WTC11 (cell line): ENCODE measurements at regions not wholly inside any gene's neighbourhood (a gene's known extent, or its start where the extent isn't known, plus 50 kb on each side); places are given as distances from the start of the nearest gene placed in this dataset.

ENCODE experiments used
- ATF2 ChIP-seq: sonication (generic); formaldehyde crosslinking; IDR thresholded peaks from 2 replicates; pipeline ENCODE4 v1.8.1; 2022; ENCODE audit warnings: low read depth, missing genetic modification reagents, borderline replicate concordance
- ATF6 ChIP-seq: sonication (generic); formaldehyde crosslinking; IDR thresholded peaks from 2 replicates; pipeline ENCODE4 v1.8.1; 2023; ENCODE audit warnings: mild to moderate bottlenecking, missing genetic modification reagents
- CTCF ChIP-seq: fragments of 200-600 bp; IDR thresholded peaks from 2 replicates; pipeline ENCODE4 v1.8.0; 2022; ENCODE audit warnings: antibody characterized with exemption
- ERG ChIP-seq: fragments of 250-450 bp; sonication (Bioruptor Pico); IDR thresholded peaks from 2 replicates; pipeline ENCODE4 v1.8.0; 2021; ENCODE audit warnings: mild to moderate bottlenecking
- ETV6 ChIP-seq: sonication (generic); formaldehyde crosslinking; IDR thresholded peaks from 2 replicates; pipeline ENCODE4 v1.8.1; 2022; ENCODE audit warnings: mild to moderate bottlenecking, missing genetic modification reagents
- MAX ChIP-seq: sonication (generic); formaldehyde crosslinking; IDR thresholded peaks from 2 replicates; pipeline ENCODE4 v1.8.0; 2022; ENCODE audit warnings: mild to moderate bottlenecking, missing genetic modification reagents
- NFYB ChIP-seq: sonication (generic); formaldehyde crosslinking; conservative IDR thresholded peaks from 2 replicates; pipeline ENCODE4 v1.8.0; 2022; ENCODE audit warnings: low read depth, missing genetic modification reagents
- TCF7 ChIP-seq: sonication (generic); formaldehyde crosslinking; IDR thresholded peaks from 2 replicates; pipeline ENCODE4 v1.8.0; 2022; ENCODE audit warnings: mild to moderate bottlenecking, low read depth, missing genetic modification reagents, moderate library complexity
- ZNF138 ChIP-seq: sonication (generic); formaldehyde crosslinking; conservative IDR thresholded peaks from 2 replicates; pipeline ENCODE4 v1.8.1; 2022; ENCODE audit warnings: mild to moderate bottlenecking, moderate library complexity, missing genetic modification reagents
- ZNF512 ChIP-seq: sonication (generic); formaldehyde crosslinking; IDR thresholded peaks from 2 replicates; pipeline ENCODE4 v1.8.1; 2022; ENCODE audit warnings: missing genetic modification reagents, borderline replicate concordance
- TF ChIP-seq, protein P1 (sequence below): sonication (generic); formaldehyde crosslinking; IDR thresholded peaks from 2 replicates; pipeline ENCODE4 v1.8.1; 2022; ENCODE audit warnings: mild to moderate bottlenecking, moderate library complexity, missing genetic modification reagents
- TF ChIP-seq, protein P2 (sequence below): sonication (generic); formaldehyde crosslinking; IDR thresholded peaks from 2 replicates; pipeline ENCODE4 v1.8.0; 2022; ENCODE audit warnings: mild to moderate bottlenecking, missing genetic modification reagents

DNA sequence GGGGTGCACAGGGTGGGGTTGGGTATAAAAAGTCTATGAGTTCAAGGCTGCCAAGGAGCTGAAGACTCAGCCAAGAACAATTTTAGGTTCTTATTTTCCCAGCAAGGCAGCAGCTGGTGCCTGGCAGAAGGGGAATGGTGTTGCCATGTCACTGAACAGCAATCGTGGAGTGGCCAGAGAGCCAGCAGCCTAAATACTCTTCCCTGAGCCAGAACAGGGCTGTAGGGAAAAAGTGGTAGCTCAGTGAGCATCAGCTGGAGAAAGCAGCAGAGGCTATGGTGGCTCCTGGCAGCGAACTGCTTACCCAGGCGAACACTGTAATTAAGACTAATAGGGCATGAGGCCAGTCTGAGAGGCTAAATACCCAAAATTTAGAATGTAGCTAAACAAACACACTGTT lies 334.9 kb downstream of the RMST start:
- TF ChIP-seq ATF2 (CRISPR knock-in tag): no peak
- TF ChIP-seq ZNF512 (CRISPR knock-in tag): no peak
- TF ChIP-seq CTCF: no peak
- TF ChIP-seq ERG (CRISPR knock-in tag): no peak
- no peak for TF ChIP-seq MAX
- TF ChIP-seq, protein P1, sequence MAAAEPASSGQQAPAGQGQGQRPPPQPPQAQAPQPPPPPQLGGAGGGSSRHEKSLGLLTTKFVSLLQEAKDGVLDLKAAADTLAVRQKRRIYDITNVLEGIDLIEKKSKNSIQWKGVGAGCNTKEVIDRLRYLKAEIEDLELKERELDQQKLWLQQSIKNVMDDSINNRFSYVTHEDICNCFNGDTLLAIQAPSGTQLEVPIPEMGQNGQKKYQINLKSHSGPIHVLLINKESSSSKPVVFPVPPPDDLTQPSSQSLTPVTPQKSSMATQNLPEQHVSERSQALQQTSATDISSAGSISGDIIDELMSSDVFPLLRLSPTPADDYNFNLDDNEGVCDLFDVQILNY (CRISPR knock-in tag): no peak
- TF ChIP-seq NFYB: no peak
- TF ChIP-seq, protein P2, sequence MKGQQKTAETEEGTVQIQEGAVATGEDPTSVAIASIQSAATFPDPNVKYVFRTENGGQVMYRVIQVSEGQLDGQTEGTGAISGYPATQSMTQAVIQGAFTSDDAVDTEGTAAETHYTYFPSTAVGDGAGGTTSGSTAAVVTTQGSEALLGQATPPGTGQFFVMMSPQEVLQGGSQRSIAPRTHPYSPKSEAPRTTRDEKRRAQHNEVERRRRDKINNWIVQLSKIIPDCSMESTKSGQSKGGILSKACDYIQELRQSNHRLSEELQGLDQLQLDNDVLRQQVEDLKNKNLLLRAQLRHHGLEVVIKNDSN (CRISPR knock-in tag): no peak
- no peak for TF ChIP-seq ZNF138 (CRISPR knock-in tag)
- no peak for TF ChIP-seq ATF6 (CRISPR knock-in tag)
- TF ChIP-seq TCF7 (CRISPR knock-in tag): no peak
- no peak for TF ChIP-seq ETV6
